Ovary (tissue), 3 donors: ENCODE measurements at regions not wholly inside any gene's neighbourhood (a gene's known extent, or its start where the extent isn't known, plus 50 kb on each side); places are given as distances from the start of the nearest gene placed in this dataset.

Experiments used
- CTCF ChIP-seq, 3 donors: fragments of 450-650 bp in 2 of 3; fragments of 200-600 bp in 1 of 3; IDR thresholded peaks; one replicate each; pipeline versions ENCODE4 v1.5.1 to v1.8.0; 2016 to 2022; ENCODE audit warnings: antibody characterized with exemption in 3 of 3, mild to moderate bottlenecking in 1 of 3
- EP300 ChIP-seq: sonication (generic); formaldehyde crosslinking; IDR thresholded peaks from one replicate; pipeline ENCODE4 v1.6.1; 2017; ENCODE audit warnings: antibody characterized with exemption
- POLR2A ChIP-seq: fragments of 450-650 bp; IDR thresholded peaks from one replicate; pipeline ENCODE4 v1.6.1; 2017; ENCODE audit warnings: antibody characterized with exemption, mild to moderate bottlenecking, moderate library complexity
- donor health status: DM: no; HTN: no; CAD: no.

- TF ChIP-seq CTCF (IDR thresholded peaks at IDR 0.05): no peak
- no peak for TF ChIP-seq POLR2A
- no peak for TF ChIP-seq EP300
Observed at GRCh38 chr2:163479599-163479998, 256.2 kb downstream of the FIGN start.
